ENCODE measurements at regions not wholly inside any gene's neighbourhood (a gene's known extent, or its start where the extent isn't known, plus 50 kb on each side); places are given as distances from the start of the nearest gene placed in this dataset.

- no peak overlapping the region for H3K4me3 ChIP-seq (ENCODE audit: low read depth, low read length)
These were observed 51.9 kb upstream of the CDIN1 start for GRCh38 chr15:36527235-36528162.

GRCh38 chr15:36529296-36530011, 50.0 kb upstream of the CDIN1 start:
- H3K4me3 ChIP-seq (ENCODE audit: low read depth, low read length), result no peak overlapping the region
- TF ChIP-seq, protein P1, sequence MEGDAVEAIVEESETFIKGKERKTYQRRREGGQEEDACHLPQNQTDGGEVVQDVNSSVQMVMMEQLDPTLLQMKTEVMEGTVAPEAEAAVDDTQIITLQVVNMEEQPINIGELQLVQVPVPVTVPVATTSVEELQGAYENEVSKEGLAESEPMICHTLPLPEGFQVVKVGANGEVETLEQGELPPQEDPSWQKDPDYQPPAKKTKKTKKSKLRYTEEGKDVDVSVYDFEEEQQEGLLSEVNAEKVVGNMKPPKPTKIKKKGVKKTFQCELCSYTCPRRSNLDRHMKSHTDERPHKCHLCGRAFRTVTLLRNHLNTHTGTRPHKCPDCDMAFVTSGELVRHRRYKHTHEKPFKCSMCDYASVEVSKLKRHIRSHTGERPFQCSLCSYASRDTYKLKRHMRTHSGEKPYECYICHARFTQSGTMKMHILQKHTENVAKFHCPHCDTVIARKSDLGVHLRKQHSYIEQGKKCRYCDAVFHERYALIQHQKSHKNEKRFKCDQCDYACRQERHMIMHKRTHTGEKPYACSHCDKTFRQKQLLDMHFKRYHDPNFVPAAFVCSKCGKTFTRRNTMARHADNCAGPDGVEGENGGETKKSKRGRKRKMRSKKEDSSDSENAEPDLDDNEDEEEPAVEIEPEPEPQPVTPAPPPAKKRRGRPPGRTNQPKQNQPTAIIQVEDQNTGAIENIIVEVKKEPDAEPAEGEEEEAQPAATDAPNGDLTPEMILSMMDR (IDR thresholded peaks at IDR 0.05; ENCODE audit: low read depth, low read length), result no peak

More at GRCh38 chr15:36527235-36528162, 51.9 kb upstream of the CDIN1 start:
- TF ChIP-seq, protein P1 (IDR thresholded peaks at IDR 0.05; ENCODE audit: low read depth, low read length), result no peak

Measured in WI38 (cell line).